Stimulated activated CD4-positive, alpha-beta T cell treated with anti-CD3 and anti-CD28 coated beads, TNF-alpha, amount 100 ng/mL, for 1 hour (primary cell): ENCODE measurements at regions not wholly inside any gene's neighbourhood (a gene's known extent, or its start where the extent isn't known, plus 50 kb on each side); places are given as distances from the start of the nearest gene placed in this dataset.

Source experiments
- DNase-seq, 3 donors: peaks; one replicate each; pipeline ENCODE4 v3.0.0-alpha.2; 2020; ENCODE audit warnings: low read depth in 3 of 3, low spot score in 1 of 3

DNA sequence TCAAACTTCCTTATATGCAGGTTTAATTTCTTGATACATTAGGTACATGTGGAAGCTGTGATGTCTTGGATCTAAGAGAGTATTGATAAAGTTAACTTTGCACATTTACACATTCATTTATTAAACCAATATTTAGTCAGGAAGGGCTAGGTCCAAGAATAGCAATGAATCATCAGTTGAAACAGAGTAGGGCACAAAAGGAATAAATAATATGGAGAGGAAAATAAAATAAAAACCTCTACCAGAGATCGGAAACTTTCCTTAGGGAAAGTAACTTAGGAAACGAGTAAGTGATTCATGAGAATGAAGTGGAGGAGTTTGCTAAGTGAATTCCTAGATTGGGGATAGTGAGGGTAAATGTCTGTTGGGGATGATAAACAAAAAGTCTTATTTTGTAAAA, 259.4 kb upstream of the DACH1 start:
- no peak for DNase-seq

DNA sequence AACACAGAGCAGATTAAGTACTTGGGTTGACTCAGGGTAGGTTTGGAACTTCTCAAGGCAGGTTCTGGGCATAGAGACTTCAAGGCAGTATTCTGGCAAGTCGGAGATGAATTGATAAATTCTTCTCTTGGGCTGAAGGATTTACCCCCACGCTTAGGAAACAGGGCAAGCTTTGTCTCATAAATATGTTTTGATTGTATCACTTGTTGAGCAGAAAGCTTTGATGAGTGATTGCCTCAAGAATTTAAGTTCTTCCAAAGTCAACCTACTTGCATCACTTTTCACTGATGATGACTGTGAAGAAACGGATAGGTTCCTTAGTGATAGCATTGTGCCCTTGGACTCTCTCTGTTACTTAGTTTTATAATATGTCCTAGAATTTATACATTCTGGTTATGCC, 258.6 kb upstream of the DACH1 start:
- no peak for DNase-seq

DNA sequence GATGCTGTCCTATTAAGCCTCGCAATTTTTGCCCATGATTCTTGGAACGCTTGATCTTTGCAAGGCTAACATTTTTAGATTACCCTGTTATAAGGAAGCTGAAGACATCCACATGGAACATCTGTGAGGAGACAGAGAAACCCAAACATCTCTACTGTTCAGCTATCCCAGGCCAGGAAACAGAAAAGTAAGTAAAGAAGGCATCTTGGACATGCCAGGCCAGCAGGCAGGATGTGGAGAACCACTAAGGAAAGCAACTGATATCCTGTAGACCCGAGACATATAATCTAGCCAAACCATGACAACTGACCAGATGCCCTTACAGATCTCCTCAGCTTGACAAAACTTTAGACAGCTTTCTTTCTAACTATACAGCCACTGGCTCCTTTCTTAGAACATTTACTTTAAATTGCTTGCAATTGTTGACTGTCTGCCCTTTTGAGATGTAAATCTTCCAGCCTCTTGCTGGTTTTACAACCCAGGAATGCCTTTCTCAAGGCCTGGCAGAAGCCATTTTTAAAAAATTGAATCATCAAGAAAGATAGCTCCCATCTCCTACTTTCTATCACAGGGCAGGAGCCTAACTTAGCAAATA, 255.8 kb upstream of the DACH1 start:
- no peak for DNase-seq

DNA sequence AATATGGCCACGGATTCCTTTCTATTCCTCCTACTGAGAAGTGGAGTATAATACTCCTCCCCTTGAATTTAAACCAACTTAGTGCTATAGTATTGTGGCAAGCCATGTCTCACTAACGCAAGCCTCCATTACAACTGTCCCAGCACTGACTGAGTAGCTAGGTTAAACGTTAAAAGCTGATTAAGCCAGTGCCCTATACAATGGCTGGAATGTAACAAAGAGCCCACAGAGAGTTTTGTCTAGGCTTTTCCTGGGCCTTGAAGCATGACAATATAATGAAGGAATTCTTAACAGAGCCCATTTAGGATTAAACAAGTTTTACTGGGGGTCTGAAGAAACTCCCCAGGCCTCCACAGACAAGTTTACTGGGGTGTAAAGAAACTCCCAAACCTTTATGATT, 254.5 kb upstream of the DACH1 start:
- DNase-seq = no peak

DNA sequence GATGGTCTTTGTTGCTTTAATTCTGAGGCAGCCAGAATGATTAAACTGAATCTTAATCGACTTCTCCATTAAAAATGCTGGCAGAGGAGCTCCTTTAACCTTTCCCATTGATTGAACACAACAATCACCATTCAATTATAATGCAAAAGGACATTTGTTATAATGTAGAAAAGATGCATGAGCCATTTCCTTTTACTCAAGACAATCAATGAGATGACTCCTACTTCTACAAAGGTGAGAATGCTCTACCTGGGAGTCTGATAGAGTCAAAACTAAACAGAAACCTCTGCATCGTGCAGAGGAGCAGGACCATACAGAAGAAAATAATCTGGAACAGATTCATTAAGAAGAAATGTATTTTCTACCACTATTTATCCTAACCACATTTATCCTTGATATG, 253.6 kb upstream of the DACH1 start:
- no peak for DNase-seq

DNA sequence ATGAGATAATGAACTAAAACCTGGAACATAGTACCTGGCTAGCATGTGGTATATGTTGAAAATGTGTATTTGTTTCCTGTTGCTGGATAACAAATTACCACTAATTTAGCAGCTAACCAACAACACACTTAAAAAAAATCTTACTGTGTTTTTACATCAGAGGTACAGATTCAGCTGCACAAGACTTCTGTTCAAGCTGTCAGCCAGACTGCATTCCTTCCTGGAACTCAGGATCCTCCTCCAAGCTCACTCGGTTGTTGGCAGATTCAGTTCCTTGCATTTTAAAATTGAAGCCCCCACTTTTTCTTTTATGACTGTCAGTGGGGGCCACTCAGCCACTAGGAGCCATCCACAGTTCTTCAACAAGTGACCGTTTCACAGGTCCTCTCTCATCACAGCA, 246.9 kb upstream of the DACH1 start:
- no peak for DNase-seq

DNA sequence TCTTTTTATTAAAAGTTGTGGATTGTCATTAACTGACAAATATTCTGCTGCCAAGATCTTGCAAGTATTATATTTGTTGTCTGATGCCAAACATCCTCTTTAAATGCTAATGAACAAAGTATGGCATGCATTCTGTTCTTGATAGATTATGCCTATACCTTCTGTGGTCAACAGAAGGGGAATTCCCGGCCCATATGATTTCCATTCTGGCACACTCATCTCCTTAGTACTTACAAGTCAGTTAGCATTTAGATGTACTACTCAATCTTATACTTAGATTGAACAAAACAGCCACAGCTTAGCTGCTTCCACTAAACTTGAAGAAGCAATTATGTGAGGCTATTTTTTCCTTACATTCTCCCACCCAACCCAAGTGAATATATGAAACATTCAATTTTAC, 246.1 kb upstream of the DACH1 start:
- DNase-seq = no peak

DNA sequence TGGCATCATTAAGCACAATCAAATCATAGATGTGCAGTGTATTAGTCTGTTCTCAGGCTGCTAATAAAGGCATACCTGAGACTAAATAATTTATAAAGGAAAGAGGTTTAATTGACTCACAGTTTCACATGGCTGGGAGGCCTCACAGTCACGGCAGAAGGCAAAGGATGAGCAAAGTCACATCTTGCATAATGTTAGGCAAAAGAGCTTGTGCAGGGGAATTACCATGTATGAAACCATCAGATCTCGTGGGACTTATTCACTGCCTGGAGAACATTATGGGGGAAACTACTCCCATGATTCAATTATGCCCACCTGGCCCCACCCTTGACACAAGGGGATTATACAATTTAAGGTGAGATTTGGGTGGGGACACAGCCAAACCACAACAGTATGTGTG, 245.2 kb upstream of the DACH1 start:
- no peak for DNase-seq

DNA sequence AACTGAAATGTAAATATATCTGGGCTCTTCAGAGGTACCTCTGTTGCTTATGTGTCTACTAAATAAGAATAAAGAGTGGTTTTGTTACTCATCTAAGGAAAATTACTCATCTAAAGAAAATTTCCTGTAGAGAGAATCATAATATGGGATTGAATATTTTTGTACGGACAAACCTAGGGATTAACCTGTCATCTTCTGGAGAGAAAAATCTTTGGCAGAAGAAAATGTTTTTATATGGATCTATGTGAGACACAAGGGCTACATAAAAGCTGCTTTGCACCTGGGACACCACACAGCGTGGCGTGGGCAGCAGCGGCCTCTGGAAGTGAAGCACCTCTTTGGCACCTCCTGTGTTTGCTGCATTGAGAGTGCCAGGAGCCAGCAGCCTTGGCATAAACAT, 242.9 kb upstream of the DACH1 start:
- no peak for DNase-seq

DNA sequence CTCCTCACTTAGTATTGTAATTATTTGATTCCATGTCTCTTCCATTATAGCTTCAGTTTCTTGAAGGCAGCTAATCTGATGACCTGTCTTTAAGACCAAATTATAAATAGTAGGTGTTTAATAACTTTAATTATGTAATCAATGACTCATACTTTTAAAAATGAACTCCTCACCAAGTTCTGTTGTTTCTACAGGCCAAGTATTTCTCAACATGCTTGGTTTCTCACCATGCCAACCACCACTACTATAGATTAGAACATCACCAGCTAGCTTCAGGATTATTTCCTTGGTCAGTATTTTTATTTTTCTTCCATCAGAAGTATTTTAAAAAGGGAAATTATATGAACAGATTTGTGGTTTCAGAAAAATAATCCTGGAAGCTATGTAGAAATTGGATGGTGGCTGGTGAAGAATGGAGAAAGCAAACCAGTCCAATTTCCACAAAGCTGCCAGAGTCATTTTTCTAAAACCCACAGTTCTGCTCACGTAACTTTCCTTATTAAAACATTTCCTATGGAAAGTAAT, 237.7 kb upstream of the DACH1 start:
- no peak for DNase-seq

DNA sequence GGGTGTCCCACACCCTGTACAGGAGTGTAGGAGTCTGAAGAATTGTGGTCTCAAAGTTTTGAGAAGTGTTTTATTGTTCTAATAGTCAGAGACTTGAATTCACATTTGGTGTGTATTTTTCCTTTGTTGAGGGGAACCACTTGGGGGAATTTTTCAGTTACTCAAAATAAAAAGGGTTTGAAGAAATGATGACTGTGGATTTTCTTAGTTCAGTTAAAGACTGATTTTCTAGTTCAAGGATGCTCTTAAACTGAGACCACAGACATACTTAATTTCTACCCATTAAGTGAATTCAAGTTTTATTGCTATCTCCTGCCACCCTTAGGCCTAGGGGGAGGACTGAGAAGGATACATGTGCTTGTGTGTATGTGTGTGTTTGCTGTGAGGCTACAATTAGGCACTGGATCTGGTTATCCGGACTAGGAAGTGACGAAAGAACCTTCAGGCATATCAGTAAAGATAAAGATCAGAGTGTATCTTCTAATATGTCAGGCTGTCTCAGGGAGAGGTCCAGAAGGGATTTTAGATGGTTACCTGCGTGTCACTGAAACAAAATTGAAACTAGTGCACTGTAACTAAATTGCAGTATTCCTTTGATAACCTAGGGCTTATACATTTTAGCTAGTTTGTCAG, 234.9 kb upstream of the DACH1 start:
- DNase-seq = no peak

DNA sequence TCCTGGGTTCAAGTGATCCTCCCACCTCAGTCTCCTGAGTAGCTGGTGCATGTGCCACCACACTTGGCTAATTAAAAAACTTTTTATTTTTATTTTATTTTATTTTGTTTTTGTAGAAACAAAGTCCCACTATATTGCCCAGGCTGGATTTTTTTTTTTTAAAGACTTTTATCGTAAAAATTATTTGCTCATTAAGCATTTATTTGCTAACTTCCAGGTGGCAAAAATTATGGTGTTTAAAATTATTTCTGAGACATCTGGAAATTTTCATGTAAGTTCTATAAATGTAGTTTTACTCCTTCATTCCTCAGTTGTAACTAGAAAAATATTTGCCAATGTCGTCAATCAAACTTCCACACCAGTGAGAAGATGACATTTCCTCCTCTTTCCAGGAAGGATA, 233.3 kb upstream of the DACH1 start:
- no peak for DNase-seq

DNA sequence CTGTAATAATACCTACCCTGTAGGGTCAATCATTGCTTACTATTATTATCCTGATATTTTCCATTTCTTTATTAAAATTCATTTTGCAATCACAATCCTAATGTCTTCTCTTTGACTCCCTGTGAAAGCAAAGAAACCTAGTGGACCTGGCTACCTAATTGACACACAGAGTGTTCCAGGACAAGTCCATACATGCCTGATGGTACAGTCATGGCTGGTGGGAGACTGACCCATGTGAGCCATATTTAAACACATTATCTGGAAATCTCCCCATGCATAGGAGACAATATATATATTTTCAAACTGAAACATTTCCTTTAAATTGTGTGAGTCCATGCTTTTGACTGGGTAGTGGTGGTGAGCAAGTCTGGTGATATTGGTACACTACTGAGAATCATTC, 230.6 kb upstream of the DACH1 start:
- no peak for DNase-seq

DNA sequence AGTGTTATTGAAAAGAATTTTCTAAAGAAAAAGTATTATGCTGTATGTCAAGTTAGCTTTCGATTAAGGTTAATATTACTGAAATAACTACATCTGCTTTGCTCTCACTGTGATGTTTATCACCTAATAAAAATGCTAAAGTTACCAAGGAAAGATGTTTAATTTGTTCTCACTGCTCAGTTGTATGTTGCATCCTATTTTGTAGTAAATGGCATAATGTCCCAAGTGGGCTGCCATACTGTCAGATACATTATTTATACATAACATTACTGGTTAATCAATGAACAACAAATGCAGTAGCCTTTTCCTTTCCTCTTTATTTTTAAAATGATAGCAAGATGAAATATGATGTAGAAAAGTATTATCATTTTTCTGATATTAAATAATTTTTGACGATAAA, 226.3 kb upstream of the DACH1 start:
- DNase-seq = no peak

DNA sequence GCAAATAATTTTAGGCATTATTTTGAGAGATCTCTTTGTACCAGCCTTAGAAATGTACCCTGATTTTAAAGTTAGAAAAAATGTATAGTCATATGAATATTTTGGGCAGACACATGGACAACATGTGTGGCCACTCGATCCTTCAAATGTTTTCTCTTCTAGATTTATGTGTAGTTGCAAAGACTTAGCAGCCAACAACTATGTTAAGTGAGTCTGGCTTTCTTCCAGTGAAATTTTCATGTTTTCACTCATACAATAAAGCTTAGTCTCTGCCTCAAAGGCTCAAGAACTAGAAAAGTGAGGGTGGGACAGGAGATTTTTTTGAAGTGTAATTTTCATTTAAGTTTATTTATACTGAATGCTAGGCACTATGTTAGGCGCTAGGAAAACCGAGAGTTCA, 207.7 kb upstream of the DACH1 start:
- DNase-seq = no peak

DNA sequence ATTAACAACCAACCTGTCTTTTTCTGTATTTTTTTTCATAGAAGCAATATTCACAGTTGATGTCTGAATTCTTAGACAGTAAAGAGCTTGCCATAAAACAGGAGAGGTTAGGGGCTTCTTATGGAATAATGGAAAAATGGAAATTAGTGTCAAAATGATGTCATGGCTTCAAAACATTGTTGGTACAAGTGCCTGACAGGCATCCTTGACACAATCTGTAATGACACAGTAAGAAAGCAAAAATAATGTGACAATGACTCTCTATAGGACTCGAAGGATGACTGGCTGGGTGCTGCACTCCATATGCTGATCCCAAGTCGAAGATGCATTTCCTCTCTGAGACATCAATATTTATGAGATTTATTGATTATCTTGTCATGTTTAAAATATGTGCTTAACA, 205.3 kb upstream of the DACH1 start:
- no peak for DNase-seq

DNA sequence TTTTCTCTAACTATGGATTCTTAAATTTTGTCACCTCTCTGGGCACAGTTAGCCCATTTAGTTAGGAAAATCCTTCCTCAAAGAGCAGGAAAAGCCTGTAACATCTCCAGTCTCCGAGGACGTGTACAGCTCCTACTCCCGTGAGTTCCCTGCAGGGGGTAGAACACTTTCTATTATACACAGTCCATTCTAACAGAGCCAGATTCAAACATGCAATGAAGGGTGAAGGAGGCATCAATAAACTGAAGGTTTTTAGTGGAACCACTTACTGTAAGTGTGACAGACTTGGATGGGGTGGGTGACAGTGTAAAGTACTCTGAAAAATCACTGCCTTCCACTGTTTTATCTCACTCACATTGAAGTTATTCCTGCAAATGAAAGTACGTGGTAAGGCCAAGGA, 204.7 kb upstream of the DACH1 start:
- no peak for DNase-seq

DNA sequence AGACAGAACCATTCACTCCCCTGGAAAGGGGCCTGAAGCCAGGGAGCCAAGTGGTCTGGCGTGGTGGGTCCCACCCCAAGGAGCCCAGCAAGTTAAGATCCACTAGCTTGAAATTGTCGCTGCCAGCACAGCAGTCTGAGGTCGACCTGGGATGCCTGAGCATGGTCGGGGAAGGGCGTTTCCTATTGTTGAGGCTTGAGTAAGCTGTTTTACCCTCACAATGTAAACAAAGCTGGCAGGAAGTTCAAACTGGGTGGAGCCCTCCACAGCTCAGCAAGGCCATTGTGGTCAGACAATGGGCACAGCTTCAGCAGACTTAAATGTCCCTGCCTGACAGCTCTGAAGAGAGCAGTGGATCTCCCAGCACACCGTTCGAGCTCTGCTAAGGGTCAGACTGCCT, 195.6 kb upstream of the DACH1 start:
- no peak for DNase-seq

DNA sequence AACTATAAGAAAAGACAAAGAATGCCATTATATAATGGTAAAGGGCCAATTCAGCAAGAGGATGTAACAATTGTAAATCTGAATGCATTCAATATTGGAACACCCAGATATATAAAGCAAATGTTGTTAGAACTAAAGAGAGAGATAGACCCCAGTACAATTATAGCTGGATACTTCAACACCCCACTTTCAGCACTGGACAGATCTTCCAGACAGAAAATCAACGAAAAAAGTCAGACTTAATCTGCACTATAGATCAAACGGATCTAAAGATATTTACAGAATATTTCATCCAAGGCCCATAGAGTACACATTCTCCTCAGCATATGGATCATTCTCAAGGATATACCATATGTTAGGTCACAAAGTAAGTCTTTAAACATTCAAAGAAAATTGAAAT, 194.6 kb upstream of the DACH1 start:
- no peak for DNase-seq

DNA sequence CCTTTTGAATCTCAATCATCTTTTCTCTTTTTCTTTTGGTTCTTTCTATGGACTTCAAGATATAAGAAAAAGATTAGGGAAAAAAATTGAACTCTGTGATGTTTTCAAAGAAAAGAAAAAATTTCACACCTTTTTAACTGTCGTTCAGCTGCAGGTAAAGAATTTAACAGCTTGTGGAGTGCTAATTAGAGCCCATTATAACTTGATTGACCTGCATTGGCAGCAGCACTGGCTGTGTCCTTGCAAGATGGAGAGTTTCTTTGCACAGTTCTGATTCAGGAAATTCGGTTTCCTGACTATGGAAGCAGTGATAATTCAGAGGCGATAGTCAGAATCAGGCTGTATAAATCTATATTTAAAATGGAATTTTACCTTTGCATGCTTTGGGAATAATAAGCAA, 183.2 kb upstream of the DACH1 start:
- DNase-seq = no peak

DNA sequence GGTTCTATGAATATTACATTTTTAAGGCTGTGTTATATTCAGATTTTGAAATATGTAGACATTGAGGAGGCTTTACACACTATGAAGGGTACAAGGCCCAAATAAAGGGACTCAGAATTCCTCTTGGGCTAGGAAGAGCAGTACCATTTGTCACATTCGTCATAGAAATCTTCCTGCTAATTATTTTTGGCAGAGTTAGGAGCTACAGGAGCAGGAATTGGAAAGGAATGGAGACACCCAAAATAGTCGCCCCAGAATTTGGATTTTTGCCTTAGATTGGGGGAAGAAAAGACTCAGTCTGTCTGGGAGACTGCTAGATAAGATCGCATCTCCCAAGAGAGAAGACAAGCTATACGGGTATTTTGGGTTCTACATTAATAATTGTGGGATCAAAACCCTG, 176.4 kb upstream of the DACH1 start:
- DNase-seq = no peak

DNA sequence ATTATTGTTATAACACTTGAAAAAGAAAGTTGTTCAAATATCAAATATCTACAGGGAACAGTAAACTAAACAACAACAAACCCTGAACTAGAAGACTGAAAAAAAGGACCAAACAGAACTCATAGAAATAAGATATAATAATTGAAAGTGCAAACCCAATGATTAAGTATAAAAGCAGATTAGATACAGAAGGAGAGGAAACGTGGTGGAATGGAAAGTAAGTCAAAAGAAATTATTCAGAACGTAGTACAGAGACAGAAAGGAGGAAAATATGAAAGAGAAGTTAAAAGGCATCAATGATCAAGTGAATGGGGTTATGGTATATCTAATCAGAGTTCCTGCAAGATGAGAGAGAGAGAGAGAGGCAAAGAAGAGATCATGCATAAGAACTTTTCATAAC, 174.2 kb upstream of the DACH1 start:
- DNase-seq = no peak

DNA sequence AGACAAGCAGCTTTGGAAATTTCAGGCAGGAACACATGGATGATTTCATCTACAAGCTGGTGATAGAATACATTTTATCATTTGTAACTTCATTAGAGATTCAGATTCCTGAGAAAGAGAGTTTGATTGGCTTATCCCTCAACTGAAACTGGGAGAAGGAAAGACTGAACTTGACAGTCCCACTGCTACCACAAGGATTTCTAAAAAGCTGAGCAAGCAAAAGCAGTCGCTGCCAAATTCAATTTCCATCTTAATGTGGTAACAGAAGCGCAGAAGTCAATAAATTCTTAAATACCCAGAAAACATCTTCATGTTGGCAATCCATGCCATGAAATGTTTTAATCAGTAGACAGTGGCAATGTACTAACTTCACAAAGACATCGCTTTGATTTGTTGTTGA, 172.1 kb upstream of the DACH1 start:
- DNase-seq = no peak
